Activated effector memory CD4-positive, alpha-beta T cell treated with anti-CD3 and anti-CD28 coated beads, Interleukin-2, amount 50 U/mL, for 16 hours (primary cell): ENCODE measurements at regions not wholly inside any gene's neighbourhood (a gene's known extent, or its start where the extent isn't known, plus 50 kb on each side); places are given as distances from the start of the nearest gene placed in this dataset.
"Not testable (repeated sequence)": the region's sequence is repeated elsewhere in the genome, so short reads cannot be mapped to it uniquely, and the experiment has no call there.

ENCODE experiments used
- DNase-seq: peaks from one replicate; pipeline ENCODE4 v3.0.0-alpha.2; 2020

DNA sequence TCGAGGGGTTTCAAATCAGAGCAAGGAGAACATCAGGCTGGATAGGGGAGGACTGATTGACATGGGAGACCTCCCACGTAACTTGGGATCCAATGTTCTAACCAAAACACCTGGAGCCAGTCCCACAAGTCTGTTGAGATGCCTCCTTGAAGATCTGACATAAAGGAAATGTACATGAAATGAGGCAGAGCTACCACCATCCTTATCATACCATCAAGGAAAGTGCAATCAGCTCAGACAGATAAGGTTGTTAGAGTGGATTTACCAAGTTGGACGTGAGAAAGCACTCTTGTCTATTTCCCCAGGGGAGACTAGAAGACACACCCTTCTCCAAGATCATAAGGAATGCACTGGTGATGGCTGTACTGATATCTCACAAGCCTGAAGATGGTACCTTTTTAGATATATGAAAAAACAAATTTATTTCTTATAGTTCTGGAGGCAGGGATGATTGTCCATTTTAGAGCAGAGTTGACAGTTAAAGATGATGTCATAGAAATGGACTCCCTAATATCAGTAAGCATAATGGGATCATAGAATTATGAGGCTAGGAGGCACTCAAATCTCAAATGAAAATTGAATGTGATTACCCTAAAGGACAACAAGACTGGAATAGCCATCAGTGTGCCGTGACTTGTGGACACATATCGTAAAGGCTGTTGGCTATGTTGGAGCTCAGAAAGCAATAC lies 129.1 kb upstream of the RAB4A start:
- no peak for DNase-seq

DNA sequence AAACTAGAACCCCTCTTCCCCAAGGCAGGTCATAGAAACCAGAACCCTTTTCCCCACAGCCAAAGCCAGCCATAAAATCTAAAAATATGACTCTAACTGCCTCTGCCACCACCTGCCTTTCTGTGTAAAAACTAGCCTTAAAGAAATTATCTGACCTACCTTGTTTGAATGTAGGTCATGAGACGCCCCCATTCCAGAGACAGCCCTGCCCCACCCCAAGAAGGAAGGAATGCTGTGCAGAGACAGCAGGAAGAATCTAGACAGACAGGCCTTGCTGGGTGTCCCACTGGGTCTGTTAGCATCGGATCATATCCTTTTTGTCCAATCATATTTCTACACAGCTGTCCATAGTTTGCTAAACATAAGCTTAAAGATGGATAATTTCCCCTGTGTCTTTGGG lies 128.4 kb upstream of the RAB4A start:
- no peak for DNase-seq

DNA sequence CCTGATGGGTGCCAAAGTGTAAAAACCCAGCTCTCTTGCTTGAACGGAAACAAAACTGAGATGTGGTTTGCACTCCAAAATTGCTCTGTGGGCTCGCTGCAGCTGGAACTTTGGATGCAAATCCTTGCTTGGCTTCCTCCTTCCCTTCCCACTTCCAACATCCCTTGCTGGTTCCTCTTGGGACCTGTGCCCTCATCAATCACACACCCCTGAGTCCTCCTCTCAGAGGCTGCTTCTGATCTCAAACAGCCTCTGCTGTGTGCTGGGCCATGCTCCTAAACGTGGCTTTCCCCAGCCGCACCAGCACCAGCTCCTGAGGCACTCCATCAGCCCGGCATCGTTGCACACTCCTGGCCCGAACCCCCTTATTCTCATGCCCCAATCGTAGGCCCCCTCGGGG lies 124.3 kb upstream of the RAB4A start:
- no peak for DNase-seq

DNA sequence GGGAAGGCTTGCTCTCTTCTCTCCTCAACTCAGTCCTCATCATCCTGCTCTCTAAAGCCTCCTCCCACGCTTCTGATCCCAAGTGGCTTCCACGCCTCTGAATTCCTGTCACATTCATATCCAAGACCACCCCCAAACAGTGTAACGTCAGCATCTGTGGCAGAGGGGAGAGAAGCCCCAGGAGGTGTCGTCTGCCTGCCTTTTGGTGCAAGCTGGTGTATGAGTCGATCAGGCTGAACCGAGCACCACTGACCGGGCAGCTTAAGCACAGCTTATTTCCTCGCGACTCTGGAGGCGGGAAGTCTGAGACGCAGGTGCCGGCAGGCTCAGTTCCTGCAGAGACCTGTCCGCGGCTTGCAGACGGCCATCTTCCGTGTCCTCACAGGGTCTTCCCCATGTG lies 123.8 kb upstream of the RAB4A start:
- no peak for DNase-seq

DNA sequence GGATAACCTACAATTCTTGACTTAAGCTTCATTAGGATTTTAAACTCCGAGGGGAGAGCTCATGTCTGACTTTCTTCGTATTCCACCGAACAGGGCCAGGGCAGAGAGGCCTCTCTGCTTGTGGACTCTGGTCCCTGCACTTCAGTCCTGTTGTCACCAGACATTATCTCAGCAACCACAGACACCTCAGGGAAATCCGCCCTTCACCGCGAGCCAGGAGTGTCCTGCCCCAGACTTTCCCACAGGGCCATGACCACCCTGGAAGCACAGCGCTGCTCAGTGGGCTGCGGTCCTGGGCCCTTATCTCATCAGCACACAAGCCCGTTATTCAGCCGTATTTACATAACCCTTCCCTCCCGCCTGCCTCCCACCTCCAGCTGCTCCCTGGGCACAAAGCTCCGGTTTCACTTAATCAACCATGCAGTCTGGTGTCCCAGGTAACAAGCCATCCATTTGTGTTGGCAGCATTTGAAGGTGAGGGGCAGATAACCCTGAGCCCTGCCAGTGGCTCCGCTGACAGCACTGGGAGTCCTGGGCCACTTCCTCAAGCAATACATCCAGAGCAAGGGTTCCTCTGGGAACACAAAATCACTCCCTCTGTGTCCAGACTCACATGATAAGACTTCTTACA lies 122.8 kb upstream of the RAB4A start:
- no peak for DNase-seq

DNA sequence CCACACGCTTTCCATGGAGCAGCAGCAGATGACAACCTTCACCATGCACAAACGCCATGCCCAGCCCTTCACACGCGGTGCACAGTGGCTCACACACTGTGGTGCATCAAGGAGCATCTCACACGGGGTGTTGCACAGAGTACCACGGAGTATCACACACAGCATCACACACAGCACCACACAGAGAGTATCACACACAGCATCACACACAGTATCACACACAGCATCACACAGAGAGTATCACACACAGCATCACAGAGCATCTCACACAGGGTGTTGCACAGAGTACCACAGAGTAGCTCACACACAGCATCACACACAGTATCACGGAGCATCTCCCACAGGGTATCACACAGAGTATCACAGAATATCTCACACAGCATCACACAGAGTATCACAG lies 122.2 kb upstream of the RAB4A start:
- no peak for DNase-seq

DNA sequence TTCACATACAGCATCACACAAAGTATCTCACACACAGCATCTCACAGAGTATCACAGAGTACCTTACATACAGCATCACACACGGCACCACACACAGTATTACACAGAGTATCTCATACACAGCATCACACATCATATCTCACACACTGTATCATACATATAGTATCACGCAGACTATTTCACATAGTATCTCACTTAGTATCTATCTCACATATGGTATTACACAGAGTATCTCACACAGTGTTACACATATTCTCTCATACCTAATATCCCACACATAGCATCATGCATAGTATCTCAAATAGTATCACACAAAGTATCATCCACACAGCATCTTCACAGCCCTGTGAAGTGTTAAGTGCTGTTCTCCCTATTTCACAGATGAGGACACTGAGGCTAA lies 121.5 kb upstream of the RAB4A start:
- no peak for DNase-seq

DNA sequence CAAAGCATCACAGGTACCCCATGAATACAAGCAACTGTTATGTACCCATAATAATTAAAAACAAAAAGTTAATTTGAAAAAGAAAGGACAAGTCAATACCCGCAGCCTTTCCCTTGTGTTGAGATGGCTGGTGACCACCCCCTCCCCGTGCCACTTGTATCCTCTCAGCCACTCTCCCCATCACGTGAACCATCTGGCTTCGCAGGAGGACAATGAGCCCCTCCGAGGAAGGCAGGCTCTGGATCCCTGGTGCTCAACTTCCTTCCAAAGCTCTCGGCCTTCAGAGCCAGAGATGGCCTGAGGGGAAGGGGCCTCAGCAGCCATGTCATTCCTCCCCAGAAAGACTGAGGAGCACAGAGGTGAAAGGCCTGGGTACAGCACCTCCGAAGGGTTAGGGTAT lies 120.4 kb upstream of the RAB4A start:
- no peak for DNase-seq

DNA sequence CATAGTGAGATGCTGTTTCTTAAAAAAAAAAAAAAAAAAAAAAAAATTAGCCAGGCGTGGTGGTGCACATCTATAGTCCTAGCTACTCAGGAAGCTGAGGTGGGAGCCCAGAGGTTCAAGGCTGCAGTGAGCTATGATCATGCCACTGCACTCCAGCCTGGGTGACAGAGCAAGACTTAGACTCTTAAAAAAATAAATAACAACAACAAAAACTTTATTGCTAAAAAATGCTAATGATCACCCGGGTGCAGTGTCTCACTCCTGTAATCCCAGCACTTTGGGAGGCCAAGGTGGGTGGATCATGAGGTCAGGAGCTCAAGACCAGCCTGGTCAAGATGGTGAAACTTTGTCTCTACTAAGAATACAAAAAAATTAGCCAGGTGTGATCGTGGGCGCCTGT lies 119.5 kb upstream of the RAB4A start:
- not testable (repeated sequence) for DNase-seq

DNA sequence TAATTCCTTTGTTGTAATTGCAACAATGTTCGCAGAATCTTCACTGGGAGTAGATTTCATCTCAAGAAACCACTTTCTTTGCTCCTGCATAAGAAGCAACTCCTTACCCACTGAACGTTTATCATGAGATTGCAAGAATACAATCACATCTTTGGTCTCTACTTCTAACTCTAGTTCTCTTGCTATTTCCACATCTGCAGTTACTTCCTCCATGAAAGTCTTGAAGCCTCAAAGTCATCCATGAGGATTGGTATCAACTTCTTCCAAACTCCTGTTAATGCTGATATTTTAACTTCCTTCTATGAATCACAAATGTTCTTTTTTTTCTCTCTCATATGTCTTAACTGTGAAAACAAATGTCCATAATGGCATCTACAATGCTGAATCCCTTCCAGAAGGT lies 118.6 kb upstream of the RAB4A start:
- no peak for DNase-seq

DNA sequence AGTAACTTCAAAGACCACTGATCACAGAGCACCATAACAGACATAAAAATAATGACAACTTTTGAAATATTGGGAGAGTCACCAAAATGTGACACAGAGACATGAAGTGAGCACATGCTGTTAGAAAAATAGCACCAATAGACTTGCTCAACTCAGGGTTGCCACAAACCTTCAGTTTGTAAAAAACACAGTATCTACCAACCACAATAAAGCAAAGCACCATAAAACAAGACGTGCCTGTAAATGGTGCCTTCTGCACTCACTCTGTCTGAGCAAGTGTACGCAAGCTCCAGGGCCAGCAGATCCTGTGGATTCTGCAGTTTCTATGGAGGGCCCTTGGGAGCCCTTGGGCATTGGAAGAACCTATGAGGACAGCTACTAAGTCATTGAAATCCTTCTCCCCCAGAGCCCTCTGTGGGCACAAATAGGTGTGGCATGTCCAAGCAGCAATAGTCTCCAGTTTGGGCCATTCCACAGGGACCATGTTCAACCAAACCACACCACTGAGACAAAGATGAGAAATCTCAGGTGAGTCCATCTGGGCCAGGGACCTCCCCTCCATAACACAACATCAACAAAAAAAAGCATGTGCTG lies 116.9 kb upstream of the RAB4A start:
- DNase-seq: no peak

DNA sequence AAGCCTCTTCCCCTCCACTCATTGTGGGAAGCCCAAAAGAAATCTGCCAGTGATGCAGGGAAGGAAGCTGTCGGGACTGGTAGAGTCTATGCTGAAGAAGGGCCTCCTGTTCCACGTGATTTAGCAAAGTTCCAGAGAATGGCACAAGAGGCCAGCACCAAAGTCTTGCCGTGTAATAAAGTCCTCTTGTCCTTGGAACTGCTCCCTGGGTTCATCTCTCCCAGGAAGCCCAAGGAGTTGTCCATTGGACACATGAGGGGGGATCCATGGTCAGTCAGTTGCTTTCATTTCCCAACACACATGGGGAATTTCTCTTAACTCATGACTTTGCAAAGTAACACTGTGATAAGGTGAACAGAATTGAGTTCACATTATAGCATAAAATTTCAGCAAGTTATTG lies 116.1 kb upstream of the RAB4A start:
- DNase-seq: no peak

DNA sequence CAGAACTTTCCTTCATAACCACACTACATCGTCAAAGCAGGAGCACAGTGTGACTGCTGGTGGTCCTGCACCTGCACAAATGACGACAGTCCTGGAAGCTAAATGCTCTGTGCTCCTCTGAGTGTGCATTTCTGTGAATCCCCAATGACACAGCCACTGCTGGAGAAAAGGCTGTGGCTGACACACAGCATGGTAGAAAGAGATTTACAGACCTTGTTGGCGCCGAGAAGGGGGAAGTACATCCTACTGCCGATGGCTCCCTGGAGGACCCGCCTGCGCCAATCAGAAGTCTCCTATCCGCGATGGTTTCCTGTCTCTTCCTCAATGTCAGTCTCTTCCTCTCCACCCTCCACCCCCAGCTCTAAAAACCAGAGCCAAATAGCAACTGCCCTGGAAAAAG lies 115.4 kb upstream of the RAB4A start:
- DNase-seq: peak; percentile 65

DNA sequence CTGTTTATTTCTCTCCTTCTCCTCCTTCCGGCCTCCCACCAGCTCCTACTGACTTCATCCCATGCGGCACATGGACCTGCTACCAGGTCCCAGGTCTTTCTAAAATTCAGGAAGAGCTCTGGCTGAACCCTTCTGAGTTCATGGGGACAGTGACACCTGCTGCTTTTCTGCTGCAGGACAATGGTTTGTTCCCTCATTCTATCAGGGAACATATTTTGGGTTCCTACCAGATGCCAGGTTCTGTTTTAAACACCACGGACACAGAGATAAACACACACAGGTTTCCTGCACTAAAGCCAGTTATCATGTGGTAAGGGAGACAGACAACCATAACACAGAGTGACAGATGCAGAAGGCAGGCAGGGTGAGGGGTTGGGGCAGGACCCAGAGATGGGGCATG lies 114.0 kb upstream of the RAB4A start:
- no peak for DNase-seq

DNA sequence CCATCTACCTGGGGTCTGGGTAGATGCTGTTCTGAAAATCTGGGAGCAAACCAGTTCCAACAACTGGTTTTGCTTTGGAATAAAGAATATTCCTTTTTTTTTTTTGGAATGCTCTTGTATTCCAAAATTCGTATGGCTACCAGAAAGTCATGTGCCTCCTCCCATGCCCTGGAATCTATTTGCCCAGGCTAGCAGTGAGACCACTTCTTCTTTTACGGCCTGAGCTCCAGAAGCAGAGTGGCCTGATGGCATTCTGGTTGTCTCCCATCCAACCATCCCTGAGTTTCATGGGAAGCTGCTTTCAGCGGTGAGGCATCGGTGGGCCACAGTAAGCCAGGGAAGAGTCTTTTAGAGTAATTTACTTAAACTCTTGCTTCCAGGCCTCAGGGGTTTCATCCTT lies 113.4 kb upstream of the RAB4A start:
- DNase-seq: no peak

DNA sequence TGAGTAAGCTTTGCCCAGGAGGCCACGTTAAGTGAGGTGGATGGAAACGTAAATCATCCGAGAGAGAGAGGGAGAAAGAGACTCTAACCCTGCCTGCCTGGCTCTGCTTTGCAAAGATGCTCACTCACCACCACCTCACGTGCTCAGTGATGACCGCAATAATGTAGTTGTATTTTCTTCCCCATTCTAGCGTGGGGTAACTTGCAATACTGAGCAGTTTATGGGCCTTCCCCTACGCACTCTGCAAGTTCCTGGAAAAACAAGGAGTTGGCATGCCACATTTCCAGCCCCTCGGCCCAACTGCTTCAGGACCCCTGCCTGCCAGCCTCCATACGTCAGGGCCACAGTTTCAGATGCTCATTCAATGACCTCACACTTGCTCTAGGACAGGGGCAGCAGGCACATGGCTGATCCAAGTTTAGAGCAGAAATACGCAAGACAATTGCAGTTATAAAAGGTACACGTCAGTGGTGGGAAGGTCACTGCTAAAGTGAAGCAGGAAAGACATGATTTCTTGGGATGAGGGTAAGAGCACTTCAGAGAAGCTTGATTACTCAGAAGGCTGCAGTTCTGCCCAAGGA lies 112.5 kb upstream of the RAB4A start:
- DNase-seq: no peak

DNA sequence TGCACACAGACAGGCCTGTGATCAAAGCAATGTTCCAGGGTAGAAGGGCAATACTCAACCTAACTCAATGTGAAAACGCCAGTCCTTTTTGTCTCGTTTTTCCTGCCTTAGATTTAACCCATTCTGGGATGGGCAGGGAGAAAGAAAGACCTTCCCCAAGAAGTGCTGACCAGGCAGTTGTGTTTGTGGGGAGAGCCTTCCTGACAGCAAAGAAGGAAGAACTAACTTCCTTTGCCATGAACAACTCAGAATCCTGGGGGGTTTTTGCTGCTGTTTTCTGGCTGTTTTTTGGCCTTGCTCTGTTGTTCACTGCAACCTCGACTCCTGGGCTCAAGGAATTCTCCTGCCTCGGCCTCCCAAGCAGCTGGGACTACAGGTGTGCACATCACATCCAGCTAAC lies 112.0 kb upstream of the RAB4A start:
- no peak for DNase-seq

DNA sequence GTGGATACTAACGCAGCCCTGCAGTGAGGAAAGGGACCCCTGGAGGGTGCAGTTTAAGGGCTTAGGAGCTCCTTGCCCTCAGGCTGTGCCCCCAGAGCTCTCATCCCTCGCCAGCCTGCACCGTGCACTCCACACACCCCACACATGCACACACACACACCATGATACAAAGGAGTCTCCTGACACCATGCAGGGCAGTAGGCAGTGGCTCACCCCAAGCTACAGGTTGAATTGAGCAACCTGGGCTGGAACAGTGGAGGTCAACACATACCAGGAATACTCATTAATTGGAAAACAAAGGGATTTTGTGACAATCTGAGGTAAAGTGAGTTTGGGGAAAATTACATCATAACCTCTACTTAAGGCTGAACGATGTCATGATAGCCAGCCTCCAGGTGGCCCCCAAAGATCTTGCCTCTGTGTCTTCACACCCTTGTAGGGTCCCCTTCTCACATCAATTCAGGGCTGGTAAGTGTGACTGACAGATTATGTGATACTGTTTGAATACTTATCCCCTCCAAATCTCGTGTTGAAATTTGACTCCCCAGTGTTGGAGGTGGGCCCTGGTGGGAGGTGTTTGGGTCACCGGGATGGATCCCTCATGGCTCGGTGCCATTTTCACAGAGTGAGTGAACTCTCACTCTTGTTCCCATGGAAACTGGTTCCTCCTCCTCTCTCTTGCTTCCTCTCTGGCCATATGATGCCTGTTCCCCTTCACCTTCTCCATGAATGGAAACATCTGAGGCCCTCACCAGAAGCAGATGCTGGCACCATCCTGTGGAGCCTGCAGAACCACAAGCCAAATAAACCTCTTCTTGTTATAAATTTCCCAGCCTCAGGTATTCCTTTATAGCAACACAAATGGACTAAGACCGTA lies 111.0 kb upstream of the RAB4A start:
- DNase-seq: no peak

DNA sequence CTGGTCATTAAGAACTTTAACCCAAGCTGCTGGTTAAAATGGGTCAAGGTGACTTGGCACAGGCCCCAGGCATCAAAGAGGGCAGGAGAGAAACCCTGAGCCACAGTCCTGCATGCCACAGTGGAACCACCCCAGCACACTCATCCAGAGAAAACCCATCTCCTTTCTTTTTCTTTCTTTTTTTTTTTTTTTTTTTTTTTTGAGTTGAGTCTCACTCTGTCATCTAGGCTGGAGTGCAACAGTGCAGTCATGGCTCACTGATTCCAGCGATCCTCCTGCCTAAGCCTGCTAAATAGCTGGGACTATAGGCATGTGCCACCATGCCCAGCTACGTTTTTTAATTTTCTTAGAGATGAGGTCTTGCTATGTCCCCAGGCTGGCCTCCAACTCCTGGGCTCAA lies 109.2 kb upstream of the RAB4A start:
- DNase-seq: no peak

DNA sequence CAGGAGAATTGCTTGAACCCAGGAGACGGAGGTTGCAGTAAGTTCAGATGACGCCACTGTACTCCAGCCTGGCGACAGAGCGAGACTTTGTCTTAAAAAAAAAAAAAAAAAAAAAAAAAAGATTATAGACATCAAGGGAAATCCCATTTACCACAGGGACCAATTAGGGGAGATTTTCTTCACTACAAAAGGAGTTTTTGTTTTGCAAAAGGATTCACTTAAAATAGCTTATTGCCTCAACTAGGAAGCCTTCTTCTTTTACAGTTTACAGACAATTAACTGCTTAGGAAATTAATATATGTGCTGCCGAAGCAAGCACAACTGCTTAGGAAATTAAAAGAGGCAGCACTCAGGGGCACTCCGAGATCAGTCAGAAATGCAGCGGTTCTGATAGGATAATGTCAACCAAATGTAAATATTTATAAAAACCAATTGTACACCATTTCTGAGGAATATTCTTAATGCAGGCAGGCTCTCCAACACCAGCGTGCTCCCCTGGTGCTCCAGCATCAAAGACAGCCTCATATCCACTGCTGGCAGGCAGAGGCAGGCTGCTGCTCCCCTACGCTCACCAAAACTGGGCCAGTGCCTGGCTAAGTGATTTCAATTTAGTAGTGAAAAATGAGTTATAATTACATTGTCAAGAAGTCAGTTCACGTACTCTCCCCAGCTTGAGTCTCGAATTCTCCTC lies 107.9 kb upstream of the RAB4A start:
- no peak for DNase-seq

DNA sequence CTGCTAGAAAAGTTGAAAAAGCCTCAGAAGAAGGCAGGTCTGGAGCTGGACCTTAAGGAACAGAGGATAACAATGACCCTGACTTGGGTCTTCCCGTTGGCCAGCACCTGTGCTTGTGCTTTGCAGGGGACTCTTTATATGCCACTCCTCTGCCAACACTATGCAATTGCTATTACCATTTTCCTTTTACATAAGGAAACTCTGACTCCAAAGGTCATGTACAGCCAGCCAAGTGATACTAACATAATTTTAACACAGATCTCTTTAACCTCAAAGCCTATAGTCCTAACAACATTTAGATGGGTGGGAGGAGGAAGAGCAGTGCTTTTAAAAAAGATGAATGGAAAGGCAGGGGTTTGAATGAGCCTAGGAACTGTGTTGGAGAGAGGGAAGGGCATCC lies 106.6 kb upstream of the RAB4A start:
- no peak for DNase-seq

DNA sequence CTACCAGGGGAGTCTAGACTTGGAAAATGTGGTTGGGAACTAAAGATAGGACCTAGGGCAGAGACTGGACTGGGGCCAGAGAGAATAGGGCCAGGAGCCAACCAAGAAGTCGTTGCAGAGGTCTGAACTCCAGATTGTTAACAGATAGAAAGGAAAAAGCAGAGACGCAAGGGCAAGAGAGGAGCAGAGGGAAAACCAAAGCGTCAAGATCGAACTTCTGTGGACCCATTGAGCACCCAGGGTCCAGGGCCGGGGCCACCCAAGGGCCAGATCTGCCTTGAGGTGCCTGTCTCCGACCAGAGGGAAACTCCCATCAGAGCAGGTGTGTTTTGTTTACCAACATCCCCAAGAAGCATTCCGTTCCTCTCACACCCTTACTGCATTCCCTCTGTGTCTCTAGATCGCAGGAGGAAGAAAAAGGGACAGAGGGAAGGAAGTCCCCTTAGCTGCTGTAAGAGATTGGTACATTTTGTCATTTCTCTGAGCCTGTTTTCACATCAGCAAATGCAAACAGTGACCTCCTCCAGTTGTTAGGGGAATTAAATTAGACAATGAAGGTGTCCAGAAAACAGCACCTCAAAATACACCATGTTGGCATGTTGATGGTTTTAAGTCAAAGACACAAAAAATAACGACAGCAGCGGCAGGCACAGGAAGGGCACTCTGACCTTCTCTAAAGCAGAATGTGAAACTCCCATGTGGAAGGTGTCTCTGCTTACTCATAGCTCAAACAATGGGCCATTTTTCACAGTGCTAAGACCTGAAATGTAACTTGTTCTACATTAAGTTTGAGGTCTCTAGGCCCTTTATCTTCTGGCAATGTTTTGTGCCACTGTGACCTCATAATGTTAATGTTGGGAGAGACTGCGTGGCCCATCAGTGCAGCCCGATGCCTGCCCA lies 105.8 kb upstream of the RAB4A start:
- DNase-seq: no peak
